Spleen (tissue), 7 donors: ENCODE measurements at regions not wholly inside any gene's neighbourhood (a gene's known extent, or its start where the extent isn't known, plus 50 kb on each side); places are given as distances from the start of the nearest gene placed in this dataset.

Experiments
- CTCF ChIP-seq, 11 experiments: fragments of 200-600 bp in 7 of 11; fragments of 450-650 bp in 4 of 11; sonication (generic) in 4 of 11; IDR thresholded peaks in 8 of 11; conservative IDR thresholded peaks in 3 of 11; 1 replicate in 7 of 11; 2 replicates in 4 of 11; pipeline versions ENCODE4 v1.4.0 to v1.8.0; 2016 to 2021; ENCODE audit warnings: antibody characterized with exemption in 11 of 11, inconsistent platforms in 4 of 11, mild to moderate bottlenecking in 1 of 11
- POLR2A ChIP-seq, 3 donors: fragments of 450-650 bp; IDR thresholded peaks; one replicate each; pipeline ENCODE4 v1.5.1; 2017; ENCODE audit warnings: antibody characterized with exemption in 3 of 3, mild to moderate bottlenecking in 1 of 3
- POLR2AphosphoS5 ChIP-seq, 3 donors: sonication (generic); formaldehyde crosslinking; IDR thresholded peaks; one replicate each; pipeline ENCODE4 v1.5.1; 2017; ENCODE audit warnings: antibody characterized with exemption in 3 of 3
- donor health status: DM: no; HTN: no; CAD: no; lungs with moderate emphysema.
- donor health status: DM: no; HTN: no; CAD: no.
- donor health status: DM: no; HTN: no; CAD: no.

GRCh38 chr6:132021552-132022375 is 70.6 kb upstream of the CCN2 start:
- TF ChIP-seq CTCF (IDR thresholded peaks at IDR 0.05 in 8 of 11, conservative IDR thresholded peaks at IDR 0.05 in 3 of 11): no peak
- no peak for TF ChIP-seq POLR2AphosphoS5 (IDR thresholded peaks at IDR 0.05)
- TF ChIP-seq POLR2A (IDR thresholded peaks at IDR 0.05): no peak
